Mesendoderm (in vitro differentiated cells): ENCODE measurements at regions not wholly inside any gene's neighbourhood (a gene's known extent, or its start where the extent isn't known, plus 50 kb on each side); places are given as distances from the start of the nearest gene placed in this dataset.

Experiments
- DNase-seq: peaks from one replicate; pipeline ENCODE4 v3.0.0; 2013
- H2AK5ac ChIP-seq: 2 replicates; pipeline ENCODE4 v1.6.1; 2013; ENCODE audit warnings: low read length, inconsistent platforms
- H2BK120ac ChIP-seq: 2 replicates; pipeline ENCODE4 v1.6.1; 2013; ENCODE audit warnings: low read depth, mild to moderate bottlenecking, low read length, moderate library complexity, mixed read lengths
- H2BK15ac ChIP-seq: replicated peaks from 2 replicates; pipeline ENCODE4 v1.6.1; 2013; ENCODE audit warnings: low read depth, mild to moderate bottlenecking, moderate library complexity
- H2BK5ac ChIP-seq: 2 replicates; pipeline ENCODE4 v1.6.1; 2013; ENCODE audit warnings: low read length, inconsistent platforms
- H3K18ac ChIP-seq: 2 replicates; pipeline ENCODE4 v1.6.1; 2013; ENCODE audit warnings: mild to moderate bottlenecking, low read length, mixed read lengths
- H3K23ac ChIP-seq: one replicate; pipeline ENCODE4 v1.6.1; 2013; ENCODE audit warnings: low read length
- H3K27ac ChIP-seq: 2 replicates; pipeline ENCODE4 v1.5.1; 2013; ENCODE audit warnings: low read depth, mild to moderate bottlenecking, inconsistent platforms, low read length, moderate library complexity
- H3K27me3 ChIP-seq: 2 replicates; pipeline ENCODE4 v1.6.1; 2013; ENCODE audit warnings: low read length, control low read depth, mild to moderate bottlenecking, inconsistent platforms; ENCODE audit not compliant: insufficient read depth, poor library complexity
- H3K36me3 ChIP-seq: 2 replicates; pipeline ENCODE4 v1.6.1; 2013; ENCODE audit warnings: low read length, inconsistent platforms; ENCODE audit not compliant: control insufficient read depth, insufficient read depth
- H3K4ac ChIP-seq: one replicate; pipeline ENCODE4 v1.6.1; 2013; ENCODE audit warnings: low read depth, mild to moderate bottlenecking, low read length, moderate library complexity
- H3K4me1 ChIP-seq: 2 replicates; pipeline ENCODE4 v1.6.1; 2013; ENCODE audit warnings: low read depth, low read length, inconsistent platforms; ENCODE audit not compliant: control insufficient read depth
- H3K4me2 ChIP-seq: 2 replicates; pipeline ENCODE4 v1.6.1; 2013; ENCODE audit warnings: low read length
- H3K4me3 ChIP-seq: 2 replicates; pipeline ENCODE4 v1.5.1; 2013; ENCODE audit warnings: mild to moderate bottlenecking, low read length
- H3K56ac ChIP-seq: one replicate; pipeline ENCODE4 v1.6.1; 2013; ENCODE audit warnings: low read length
- H3K79me1 ChIP-seq: 2 replicates; pipeline ENCODE4 v1.6.1; 2013; ENCODE audit warnings: low read length, inconsistent platforms
- H3K79me2 ChIP-seq: 2 replicates; pipeline ENCODE4 v1.6.1; 2013; ENCODE audit warnings: mild to moderate bottlenecking, low read length; ENCODE audit not compliant: control insufficient read depth, insufficient read depth
- H3K9ac ChIP-seq: 2 replicates; pipeline ENCODE4 v1.6.1; 2013; ENCODE audit warnings: low read length, inconsistent platforms
- H4K5ac ChIP-seq: one replicate; pipeline ENCODE4 v1.6.1; 2013; ENCODE audit warnings: low read length
- H4K8ac ChIP-seq: one replicate; pipeline ENCODE4 v1.6.1; 2013; ENCODE audit warnings: low read depth, mild to moderate bottlenecking, control low read depth, low read length, moderate library complexity
- WGBS: extraction: QIAGEN DNeasy Blood & Tissue Kit; methylation state at CpG from one replicate; pipeline ENCODE4 v1.1.7; 2013; ENCODE audit warnings: low lambda C conversion rate, missing lambda C conversion rate; ENCODE audit not compliant: insufficient coverage; ENCODE audit errors: extremely low coverage; 5-methylcytosine and 5-hydroxymethylcytosine counted together

DNA sequence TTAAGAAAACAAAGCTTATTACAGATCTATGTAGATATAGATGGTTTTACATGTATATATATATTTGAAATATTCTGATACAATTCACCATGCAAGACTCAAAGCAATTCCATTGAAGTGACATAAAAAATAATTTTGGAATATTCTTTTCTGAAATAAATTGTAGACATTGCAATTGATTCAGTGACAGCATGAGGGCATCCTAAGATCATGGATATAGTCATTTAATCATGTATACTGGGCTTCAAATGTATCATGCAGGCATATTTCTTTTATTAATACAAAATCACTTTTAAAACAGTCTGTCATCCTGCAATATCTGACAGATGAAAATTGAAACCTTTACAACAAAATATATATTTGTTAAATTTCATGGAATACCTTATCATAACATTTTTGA is 286.7 kb upstream of the SLITRK6 start:
- Histone ChIP-seq H2BK15ac (no peak overlapping the region), H2AK5ac (no peak overlapping the region), H3K79me2 (no peaks in the 10 kb centered on the region), H3K27me3 (no peaks in the 10 kb centered on the region), H3K4me2 (no peak overlapping the region), H3K23ac (no peak overlapping the region), H3K79me1 (no peaks in the 10 kb centered on the region), H2BK120ac (no peak overlapping the region), H4K5ac (no peak overlapping the region), H3K18ac (no peak overlapping the region), H3K4me1 (no peaks in the 10 kb centered on the region), H3K4me3 (no peak overlapping the region), H3K36me3 (no peaks in the 10 kb centered on the region), H3K4ac (no peak overlapping the region), H3K27ac (no peak overlapping the region), H3K56ac (no peak overlapping the region), H3K9ac (no peak overlapping the region), H4K8ac (no peak overlapping the region), H2BK5ac (no peak overlapping the region)
- DNase-seq: no peak

- Histone ChIP-seq H2BK5ac (no peak overlapping the region), H3K4me3 (no peak overlapping the region)
These were observed 282.9 kb upstream of the SLITRK6 start for GRCh38 chr13:86082121-86082520.

DNA sequence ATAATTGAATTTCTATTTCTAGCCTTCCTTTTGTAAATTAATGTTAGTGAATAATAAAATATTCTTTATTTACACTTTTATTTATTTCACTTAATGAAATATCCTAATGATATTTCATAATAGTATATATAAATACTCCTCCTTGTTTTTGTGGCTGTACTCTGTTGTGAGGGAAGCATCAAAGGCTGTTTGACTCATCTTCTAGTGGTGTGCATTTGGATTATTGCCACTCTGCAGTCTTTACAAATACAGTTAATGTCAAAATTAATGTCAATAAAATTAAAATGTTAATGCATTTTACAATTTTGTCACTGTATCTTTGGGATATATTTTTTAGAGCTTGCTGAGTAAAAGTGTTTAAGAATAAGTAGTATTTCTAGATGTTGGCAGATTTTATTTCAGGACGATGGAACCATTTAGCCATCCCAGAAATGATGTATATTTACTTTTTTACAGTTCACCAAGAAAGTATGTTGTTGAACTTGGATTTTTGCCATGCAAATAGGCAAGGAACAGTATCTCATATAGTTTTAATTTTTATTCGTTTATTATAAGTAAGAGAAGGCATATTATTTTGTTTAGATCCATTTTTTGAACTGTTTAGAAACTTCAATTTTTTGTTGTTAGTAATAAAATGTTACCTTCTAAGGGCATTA is 281.2 kb upstream of the SLITRK6 start:
- Histone ChIP-seq H3K4me3 (no peak overlapping the region), H3K23ac (no peak overlapping the region), H3K4me1 (no peaks in the 10 kb centered on the region), H2BK15ac (no peak overlapping the region), H2BK5ac (no peak overlapping the region), H3K36me3 (no peaks in the 10 kb centered on the region), H3K56ac (no peak overlapping the region), H3K27me3 (no peaks in the 10 kb centered on the region), H3K4ac (no peak overlapping the region), H3K18ac (no peak overlapping the region), H3K27ac (no peak overlapping the region), H2AK5ac (no peak overlapping the region), H2BK120ac (no peak overlapping the region), H3K4me2 (no peak overlapping the region), H3K9ac (no peak overlapping the region), H4K8ac (no peak overlapping the region), H4K5ac (no peak overlapping the region), H3K79me1 (no peaks in the 10 kb centered on the region), H3K79me2 (no peaks in the 10 kb centered on the region)
- 100% methylated on average over 1 of the region's 2 CpGs for WGBS
- DNase-seq: no peak

More at GRCh38 chr13:86082121-86082520, 282.9 kb upstream of the SLITRK6 start:
- H3K56ac ChIP-seq: no peak overlapping the region
- H4K5ac ChIP-seq: no peak overlapping the region
- no peak overlapping the region for H2AK5ac ChIP-seq
- no peak overlapping the region for H2BK15ac ChIP-seq
- no peak overlapping the region for H3K18ac ChIP-seq
- no peaks in the 10 kb centered on the region for H3K79me1 ChIP-seq
- no peaks in the 10 kb centered on the region for H3K36me3 ChIP-seq
- no peak overlapping the region for H3K27ac ChIP-seq
- no peak overlapping the region for H3K4ac ChIP-seq
- H4K8ac ChIP-seq: no peak overlapping the region
- no peak overlapping the region for H3K4me2 ChIP-seq
- no peak for DNase-seq
- H3K27me3 ChIP-seq: no peaks in the 10 kb centered on the region
- no peak overlapping the region for H2BK120ac ChIP-seq
- no peaks in the 10 kb centered on the region for H3K4me1 ChIP-seq
- H3K9ac ChIP-seq: no peak overlapping the region
- H3K79me2 ChIP-seq: no peaks in the 10 kb centered on the region
- H3K23ac ChIP-seq: no peak overlapping the region

DNA sequence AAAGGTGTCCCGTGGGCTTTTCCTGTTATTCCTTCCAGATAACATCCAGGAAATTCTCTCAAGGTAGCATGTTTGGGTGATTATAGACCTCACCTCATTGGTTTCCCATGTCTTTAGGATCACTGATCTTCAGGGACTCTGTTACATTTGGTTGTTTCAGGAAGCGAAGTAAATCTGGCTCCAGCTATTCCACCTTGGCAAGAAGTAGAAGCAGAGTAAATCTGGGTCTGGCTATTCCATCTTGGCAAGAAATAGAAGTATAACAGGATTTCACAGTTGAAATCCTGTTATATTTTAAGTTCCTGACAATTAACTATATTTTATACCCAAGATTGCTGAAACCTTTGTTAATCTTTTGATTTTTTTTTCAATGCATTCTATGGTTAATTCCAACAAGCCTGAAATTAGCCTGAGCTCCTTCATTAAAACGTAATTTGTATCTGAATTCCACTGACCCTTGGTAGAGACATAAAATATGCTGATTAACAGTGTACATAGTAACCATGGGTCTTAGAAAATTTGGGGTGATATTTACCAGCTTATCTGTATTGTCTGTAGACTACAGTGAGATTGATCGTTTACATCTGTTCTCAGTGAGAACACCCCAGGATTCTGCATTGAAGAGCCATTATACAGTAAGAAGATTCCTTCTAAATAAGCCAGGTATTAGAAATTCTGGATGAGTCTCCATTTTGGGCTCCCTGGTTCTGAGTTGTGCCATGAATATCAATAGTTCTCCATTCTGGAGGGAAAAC is 267.6 kb upstream of the SLITRK6 start:
- Histone ChIP-seq H3K4ac (no peak overlapping the region), H3K4me3 (no peak overlapping the region), H3K4me1 (no peaks in the 10 kb centered on the region), H2BK15ac (no peak overlapping the region), H3K4me2 (no peak overlapping the region), H3K79me2 (no peaks in the 10 kb centered on the region), H3K18ac (no peak overlapping the region), H2BK5ac (no peak overlapping the region), H3K36me3 (no peaks in the 10 kb centered on the region), H3K27me3 (no peaks in the 10 kb centered on the region), H3K9ac (no peak overlapping the region), H3K27ac (no peak overlapping the region), H3K79me1 (no peaks in the 10 kb centered on the region), H4K5ac (no peak overlapping the region), H2BK120ac (no peak overlapping the region), H3K23ac (no peak overlapping the region), H4K8ac (no peak overlapping the region), H2AK5ac (no peak overlapping the region), H3K56ac (no peak overlapping the region)
- no CpG with 5 or more reads among the region's 4 CpGs for WGBS
- no peak for DNase-seq

DNA sequence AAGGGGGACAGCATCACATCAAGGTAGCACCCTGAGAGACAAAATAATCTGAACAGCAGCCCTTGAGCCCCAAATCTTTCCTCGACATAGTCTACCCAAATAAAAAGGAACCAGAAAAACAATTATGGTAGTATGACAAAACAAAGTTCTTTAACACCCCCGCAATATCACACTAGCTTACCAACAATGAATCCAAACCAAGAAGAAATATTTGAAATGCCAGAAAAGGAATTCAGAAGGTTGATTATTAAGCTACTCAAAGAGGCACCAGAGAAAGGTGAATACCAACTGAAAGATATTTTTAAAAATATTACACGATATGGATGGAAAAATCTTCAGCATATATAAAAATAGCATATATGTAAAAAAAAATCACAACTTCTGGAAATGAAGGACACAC is 252.9 kb upstream of the SLITRK6 start:
- no peaks in the 10 kb centered on the region for H3K36me3 ChIP-seq
- H2BK15ac ChIP-seq: no peak overlapping the region
- DNase-seq: no peak
- H2BK5ac ChIP-seq: no peak overlapping the region
- H3K27me3 ChIP-seq: no peaks in the 10 kb centered on the region
- no peak overlapping the region for H3K27ac ChIP-seq
- no peak overlapping the region for H3K4ac ChIP-seq
- no peak overlapping the region for H3K9ac ChIP-seq
- H2AK5ac ChIP-seq: no peak overlapping the region
- H3K79me1 ChIP-seq: no peaks in the 10 kb centered on the region
- H3K4me3 ChIP-seq: no peak overlapping the region
- no peak overlapping the region for H3K4me2 ChIP-seq
- no peak overlapping the region for H3K18ac ChIP-seq
- H3K23ac ChIP-seq: no peak overlapping the region
- no peaks in the 10 kb centered on the region for H3K4me1 ChIP-seq
- no peak overlapping the region for H2BK120ac ChIP-seq
- H3K79me2 ChIP-seq: no peaks in the 10 kb centered on the region
- WGBS: no CpG with 5 or more reads among the region's 3 CpGs
- no peak overlapping the region for H3K56ac ChIP-seq
- H4K8ac ChIP-seq: no peak overlapping the region
- no peak overlapping the region for H4K5ac ChIP-seq
